ENCODE measurements at regions not wholly inside any gene's neighbourhood (a gene's known extent, or its start where the extent isn't known, plus 50 kb on each side); places are given as distances from the start of the nearest gene placed in this dataset.

DNA sequence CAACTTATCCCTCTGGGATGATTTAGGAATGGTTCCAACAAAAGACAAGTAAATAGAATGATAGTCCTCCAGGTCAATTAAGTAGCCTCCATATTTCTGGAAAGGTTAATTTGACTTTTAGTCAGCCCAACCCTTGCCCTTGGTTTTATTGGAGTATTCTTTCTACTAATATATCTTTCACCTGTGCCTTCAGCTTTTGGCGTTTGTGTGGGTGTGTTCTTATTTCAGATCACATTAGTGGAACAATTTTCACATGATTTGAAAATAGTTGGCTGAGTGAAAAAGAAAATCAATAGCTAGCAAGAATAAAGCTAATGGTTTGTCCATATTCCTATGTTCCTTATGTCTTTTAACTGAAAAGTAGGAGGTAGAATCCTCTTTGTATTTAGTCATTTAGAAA is 239.6 kb upstream of the SGK1 start:
- no peak overlapping the region for H2AFZ ChIP-seq (ENCODE audit: low read length)
- no peak overlapping the region for H3K9ac ChIP-seq (replicated peaks in 1 of 4; ENCODE audit: extremely low read depth in 1 of 4, low read depth in 3 of 4, low read length in 3 of 4)
- no peaks in the 10 kb centered on the region; the same call in 1 of the 2 replicates for H3K23me2 ChIP-seq (ENCODE audit: low read depth, low read length)
- no peak overlapping the region for H3K14ac ChIP-seq (ENCODE audit: insufficient read length)
- no peaks in the 10 kb centered on the region for H3K79me1 ChIP-seq (ENCODE audit: low read depth, low read length)
- ChIA-PET CTCF (ENCODE audit: partially characterized antibody) (interaction anchor here (0.5 kb wide), 1 partner anchor 1513 kb away, joined by 3 read pairs; no protein-coding TSS in a partner anchor), POLR2A (ENCODE audit: partially characterized antibody) (no interaction called here)
- WGBS, 2 experiments (ENCODE audit: extremely low coverage in 1 of 2, insufficient coverage in 1 of 2, insufficient read length in 1 of 2, insufficient replicate concordance in 2 of 2, low coverage in 1 of 2, low lambda C conversion rate in 2 of 2, missing lambda C conversion rate in 1 of 2) = 96% methylated on average over 1 of the region's 1 CpG; no CpG with 5 or more reads in 1 of the 2 experiments
- H2BK120ac ChIP-seq (replicated peaks; ENCODE audit: low read depth, low read length) = no peak overlapping the region
- DNase-seq (ENCODE audit: low read depth in 1 of 2, low spot score in 2 of 2) (no peak), FAIRE-seq (no peak)
- H3K27ac ChIP-seq (ENCODE audit: low read depth, low read length) = no peak overlapping the region
- no peak overlapping the region for H2BK12ac ChIP-seq (ENCODE audit: low read depth, low read length)
- no peaks in the 10 kb centered on the region for H3K27me3 ChIP-seq (replicated peaks in 1 of 4; ENCODE audit: control insufficient read depth in 3 of 4, extremely low read depth in 1 of 4, insufficient read depth in 3 of 4, low read length in 3 of 4)
- no peak overlapping the region for H3K4ac ChIP-seq (replicated peaks; ENCODE audit: insufficient read length, low read depth, low read length)
- H3K4me3 ChIP-seq (ENCODE audit: extremely low read depth in 1 of 4, insufficient read depth in 2 of 4, low read depth in 3 of 4, low read length in 4 of 4) = no peak overlapping the region
- no peak overlapping the region for H4K91ac ChIP-seq (replicated peaks; ENCODE audit: insufficient read length, low read length)
- H2BK5ac ChIP-seq (ENCODE audit: low read depth, low read length) = no peak overlapping the region
- H3K4me2 ChIP-seq (ENCODE audit: insufficient read depth in 1 of 2, low read depth in 2 of 2, low read length in 2 of 2) = no peak overlapping the region
- H2BK20ac ChIP-seq (ENCODE audit: low read length) = no peak overlapping the region
- H3K36me3 ChIP-seq (ENCODE audit: control insufficient read depth in 2 of 4, insufficient read depth in 4 of 4, low read length in 3 of 4) = no peaks in the 10 kb centered on the region
- H4K5ac ChIP-seq (ENCODE audit: insufficient read length, low read depth, low read length) = no peak overlapping the region
- no peaks in the 10 kb centered on the region for H3K79me2 ChIP-seq (ENCODE audit: control insufficient read depth in 1 of 2, insufficient read depth in 2 of 2, low read length in 2 of 2)
- H4K8ac ChIP-seq (ENCODE audit: extremely low read depth, insufficient read depth, low read length) = no peak overlapping the region
- no peak overlapping the region for H3K18ac ChIP-seq (ENCODE audit: extremely low read depth, low read length)
- H2AK5ac ChIP-seq (ENCODE audit: low read depth, low read length) = no peak overlapping the region
- H2BK15ac ChIP-seq (ENCODE audit: low read length) = no peak overlapping the region
- H4K20me1 ChIP-seq (replicated peaks in 1 of 2; ENCODE audit: control insufficient read depth in 1 of 2, insufficient read depth in 2 of 2, low read length in 2 of 2) = no peaks in the 10 kb centered on the region
- no peaks in the 10 kb centered on the region for H3K9me3 ChIP-seq (ENCODE audit: insufficient read depth in 2 of 2, low read depth in 1 of 2, low read length in 1 of 2)
- H3K23ac ChIP-seq (ENCODE audit: insufficient read length) = no peak overlapping the region
- no peaks in the 10 kb centered on the region for H3K4me1 ChIP-seq (replicated peaks in 1 of 4; ENCODE audit: control insufficient read depth in 3 of 4, insufficient read depth in 4 of 4, low read length in 3 of 4)
- H3K56ac ChIP-seq (replicated peaks; ENCODE audit: insufficient read length, low read depth, low read length) = no peak overlapping the region
- no peak for TF ChIP-seq CEBPB (IDR thresholded peaks at IDR 0.05; ENCODE audit: low read depth, low read length)
- TF ChIP-seq CHD2 (IDR thresholded peaks at IDR 0.05; ENCODE audit: low read length) = no peak
- no peak for TF ChIP-seq SP1 (IDR thresholded peaks at IDR 0.05; ENCODE audit: low read depth, low read length)
- no peak for TF ChIP-seq YY1 (IDR thresholded peaks at IDR 0.05; ENCODE audit: low read depth, low read length)
- no peak for TF ChIP-seq SUZ12 (IDR thresholded peaks at IDR 0.05; ENCODE audit: low read length)
- no peak for TF ChIP-seq SIN3A (conservative IDR thresholded peaks at IDR 0.05 in 1 of 2, IDR thresholded peaks at IDR 0.05 in 1 of 2; ENCODE audit: low read depth in 1 of 2, low read length in 2 of 2)
- no peak for TF ChIP-seq RAD21 (IDR thresholded peaks at IDR 0.05 in 1 of 2, conservative IDR thresholded peaks at IDR 0.05 in 1 of 2; ENCODE audit: low read depth in 2 of 2, low read length in 2 of 2)
- TF ChIP-seq GABPA (IDR thresholded peaks at IDR 0.05; ENCODE audit: borderline replicate concordance, insufficient read depth, low read length) = no peak
- TF ChIP-seq, protein P1, sequence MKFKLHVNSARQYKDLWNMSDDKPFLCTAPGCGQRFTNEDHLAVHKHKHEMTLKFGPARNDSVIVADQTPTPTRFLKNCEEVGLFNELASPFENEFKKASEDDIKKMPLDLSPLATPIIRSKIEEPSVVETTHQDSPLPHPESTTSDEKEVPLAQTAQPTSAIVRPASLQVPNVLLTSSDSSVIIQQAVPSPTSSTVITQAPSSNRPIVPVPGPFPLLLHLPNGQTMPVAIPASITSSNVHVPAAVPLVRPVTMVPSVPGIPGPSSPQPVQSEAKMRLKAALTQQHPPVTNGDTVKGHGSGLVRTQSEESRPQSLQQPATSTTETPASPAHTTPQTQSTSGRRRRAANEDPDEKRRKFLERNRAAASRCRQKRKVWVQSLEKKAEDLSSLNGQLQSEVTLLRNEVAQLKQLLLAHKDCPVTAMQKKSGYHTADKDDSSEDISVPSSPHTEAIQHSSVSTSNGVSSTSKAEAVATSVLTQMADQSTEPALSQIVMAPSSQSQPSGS (IDR thresholded peaks at IDR 0.05; ENCODE audit: low read length) = no peak
- TF ChIP-seq TAF1 (IDR thresholded peaks at IDR 0.05; ENCODE audit: low read depth, low read length) = no peak
- no peak for TF ChIP-seq CREB1 (IDR thresholded peaks at IDR 0.05)
- TF ChIP-seq HDAC6 (IDR thresholded peaks at IDR 0.05; ENCODE audit: low read depth, low read length) = no peak
- no peak for TF ChIP-seq EP300 (IDR thresholded peaks at IDR 0.05; ENCODE audit: borderline replicate concordance in 1 of 2, low read depth in 2 of 2, low read length in 2 of 2)
- no peak for TF ChIP-seq SIX5 (IDR thresholded peaks at IDR 0.05; ENCODE audit: low read depth, low read length)
